COLO668 (cell line): ENCODE measurements at regions not wholly inside any gene's neighbourhood (a gene's known extent, or its start where the extent isn't known, plus 50 kb on each side); places are given as distances from the start of the nearest gene placed in this dataset.

Experiments
- DNase-seq: peaks from one replicate; lab custom pipeline; 2025; ENCODE audit not compliant: unreplicated experiment; lab: John Stamatoyannopoulos, UW

- no peak for DNase-seq
Measured at GRCh38 chr9:32698706-32699277, 63.3 kb upstream of the TAF1L start.

- no peak for DNase-seq
Measured at GRCh38 chr9:32701321-32702022, 66.0 kb upstream of the TAF1L start.

- DNase-seq = no peak
Measured at GRCh38 chr9:32703635-32704034, 68.2 kb upstream of the TAF1L start.

GRCh38 chr9:32704343-32704742, 68.9 kb upstream of the TAF1L start:
- no peak for DNase-seq

GRCh38 chr9:32705059-32705458, 69.6 kb upstream of the TAF1L start:
- DNase-seq = no peak

- DNase-seq = no peak
Measured at GRCh38 chr9:32706004-32706724, 70.7 kb upstream of the TAF1L start.

- DNase-seq = peak; percentile 7
Measured at GRCh38 chr9:32706725-32707100, 71.2 kb upstream of the TAF1L start.

- DNase-seq = no peak
Measured at GRCh38 chr9:32707326-32707725, 71.9 kb upstream of the TAF1L start.

GRCh38 chr9:32708480-32709150, 73.1 kb upstream of the TAF1L start:
- DNase-seq = no peak

- DNase-seq = no peak
Measured at GRCh38 chr9:32709871-32710270, 73.5 kb upstream of the TMEM215 start.

- DNase-seq = no peak
Measured at GRCh38 chr9:32716425-32716824, 66.9 kb upstream of the TMEM215 start.

- DNase-seq = no peak
Measured at GRCh38 chr9:32716955-32717543, 66.3 kb upstream of the TMEM215 start.

GRCh38 chr9:32722704-32723103, 60.6 kb upstream of the TMEM215 start:
- DNase-seq = no peak

GRCh38 chr9:32723789-32724325, 59.5 kb upstream of the TMEM215 start:
- no peak for DNase-seq

- DNase-seq = no peak
Measured at GRCh38 chr9:32725066-32725860, 58.1 kb upstream of the TMEM215 start.

GRCh38 chr9:32728181-32728580, 55.2 kb upstream of the TMEM215 start:
- no peak for DNase-seq
